ENCODE measurements at regions not wholly inside any gene's neighbourhood (a gene's known extent, or its start where the extent isn't known, plus 50 kb on each side); places are given as distances from the start of the nearest gene placed in this dataset.

DNA sequence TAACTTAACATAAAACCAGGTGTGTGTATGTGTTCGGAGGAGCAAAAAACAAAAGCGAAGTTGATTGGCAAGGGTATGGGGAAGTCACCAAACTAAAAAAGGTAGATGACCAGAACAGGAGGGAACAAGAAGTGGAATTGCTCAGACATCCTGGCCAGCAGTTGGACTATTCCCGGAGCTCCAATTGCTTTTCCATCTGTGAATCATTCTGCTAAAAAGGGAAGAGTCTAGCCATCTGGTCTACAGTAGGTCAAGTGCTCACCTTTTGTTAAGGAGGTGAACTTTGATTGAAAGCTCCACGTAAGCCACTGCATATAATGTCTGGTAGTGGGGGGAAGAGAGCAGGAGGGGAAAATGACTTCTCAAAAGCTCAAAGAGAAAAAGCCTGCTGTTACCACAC is 50.0 kb upstream of the BET1 start:
- H3K4me3 ChIP-seq (ENCODE audit: low read length in 2 of 2) = no peak overlapping the region
- H3K9me3 ChIP-seq (replicated peaks in 1 of 2; ENCODE audit: control insufficient read depth in 2 of 2, insufficient read depth in 1 of 2, low read depth in 1 of 2, low read length in 2 of 2) = peaks cover 0 to 14% of the 10 kb centered on the region in 2 donors
- H2BK120ac ChIP-seq (ENCODE audit: low read depth, low read length) = no peak overlapping the region
- no peak overlapping the region for H2AFZ ChIP-seq (ENCODE audit: low read length)
- H3K9ac ChIP-seq (ENCODE audit: low read depth, low read length, poor library complexity) = no peak overlapping the region
- H2AK5ac ChIP-seq (ENCODE audit: low read depth, low read length) = no peak overlapping the region
- H2BK15ac ChIP-seq (ENCODE audit: low read length) = no peak overlapping the region
- no peak overlapping the region for H3K18ac ChIP-seq (ENCODE audit: low read length)
- no peak overlapping the region for H4K91ac ChIP-seq (ENCODE audit: low read depth, low read length, poor library complexity)
- H2BK5ac ChIP-seq (ENCODE audit: low read length) = no peak overlapping the region
- no peaks in the 10 kb centered on the region for H3K36me3 ChIP-seq (replicated peaks in 1 of 2; ENCODE audit: control insufficient read depth in 2 of 2, insufficient read depth in 2 of 2, low read length in 2 of 2)
- no peak overlapping the region for H3K23ac ChIP-seq (ENCODE audit: low read depth, low read length, poor library complexity)
- no peaks in the 10 kb centered on the region for H3K27me3 ChIP-seq (ENCODE audit: control insufficient read depth in 3 of 3, insufficient read depth in 3 of 3, low read depth in 1 of 3, low read length in 3 of 3)
- peaks cover 3 to 20% of the 10 kb centered on the region in 2 donors for H3K4me1 ChIP-seq (ENCODE audit: control insufficient read depth in 2 of 2, insufficient read depth in 1 of 2, low read depth in 1 of 2, low read length in 2 of 2)
- H3K4me2 ChIP-seq (ENCODE audit: insufficient read depth, low read length, poor library complexity, severe bottlenecking) = no peak overlapping the region
- H3K14ac ChIP-seq (ENCODE audit: low read length) = no peak overlapping the region
- WGBS, 2 donors (ENCODE audit: extremely low coverage in 2 of 2, insufficient read length in 2 of 2, insufficient replicate concordance in 1 of 2) = no CpG with 5 or more reads among the region's 4 CpGs
- H4K8ac ChIP-seq (ENCODE audit: low read depth, low read length) = no peak overlapping the region
- H3K4ac ChIP-seq (ENCODE audit: low read length) = no peak overlapping the region
- no peak for DNase-seq (ENCODE audit: low spot score)
- H3K79me1 ChIP-seq (ENCODE audit: low read depth, low read length) = no peaks in the 10 kb centered on the region
- H3K27ac ChIP-seq (replicated peaks; ENCODE audit: low read length) = no peak overlapping the region
- H2BK12ac ChIP-seq (ENCODE audit: low read length) = no peak overlapping the region

DNA sequence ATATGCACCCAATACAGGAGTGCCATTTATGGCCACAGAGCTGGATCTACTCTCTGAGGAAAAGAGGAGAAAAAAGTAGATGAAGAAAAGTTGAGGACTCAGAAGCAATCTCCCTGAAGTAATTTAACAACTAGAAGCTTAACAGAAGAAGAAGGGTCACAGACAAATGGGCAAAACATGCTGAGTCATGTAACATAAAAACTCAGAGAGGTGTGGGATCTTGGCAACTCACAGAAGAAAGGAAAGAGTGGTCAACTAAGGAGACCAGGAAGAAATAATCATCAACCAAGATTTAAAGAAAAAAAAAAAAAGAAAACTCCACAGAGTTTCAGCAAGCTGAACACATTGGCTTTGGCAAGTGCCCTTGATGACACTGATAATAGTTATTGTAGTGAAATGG is 51.8 kb upstream of the BET1 start:
- H2BK120ac ChIP-seq (ENCODE audit: low read depth, low read length) = no peak overlapping the region
- H4K8ac ChIP-seq (ENCODE audit: low read depth, low read length) = no peak overlapping the region
- no peak overlapping the region for H2BK15ac ChIP-seq (ENCODE audit: low read length)
- peaks cover 0 to 15% of the 10 kb centered on the region in 2 donors for H3K4me1 ChIP-seq (ENCODE audit: control insufficient read depth in 2 of 2, insufficient read depth in 1 of 2, low read depth in 1 of 2, low read length in 2 of 2)
- no peak overlapping the region for H2BK5ac ChIP-seq (ENCODE audit: low read length)
- no peak overlapping the region for H3K4me2 ChIP-seq (ENCODE audit: insufficient read depth, low read length, poor library complexity, severe bottlenecking)
- H3K27ac ChIP-seq (replicated peaks; ENCODE audit: low read length) = no peak overlapping the region
- no peak overlapping the region for H3K4ac ChIP-seq (ENCODE audit: low read length)
- H3K79me1 ChIP-seq (ENCODE audit: low read depth, low read length) = no peaks in the 10 kb centered on the region
- no peak overlapping the region for H3K9ac ChIP-seq (ENCODE audit: low read depth, low read length, poor library complexity)
- H3K23ac ChIP-seq (ENCODE audit: low read depth, low read length, poor library complexity) = no peak overlapping the region
- H3K36me3 ChIP-seq (replicated peaks in 1 of 2; ENCODE audit: control insufficient read depth in 2 of 2, insufficient read depth in 2 of 2, low read length in 2 of 2) = no peaks in the 10 kb centered on the region
- H4K91ac ChIP-seq (ENCODE audit: low read depth, low read length, poor library complexity) = no peak overlapping the region
- no peak overlapping the region for H3K18ac ChIP-seq (ENCODE audit: low read length)
- H3K4me3 ChIP-seq (ENCODE audit: low read length in 2 of 2) = no peak overlapping the region
- H3K9me3 ChIP-seq (replicated peaks in 1 of 2; ENCODE audit: control insufficient read depth in 2 of 2, insufficient read depth in 1 of 2, low read depth in 1 of 2, low read length in 2 of 2) = peaks cover 0 to 14% of the 10 kb centered on the region in 2 donors
- no peak for DNase-seq (ENCODE audit: low spot score)
- H2BK12ac ChIP-seq (ENCODE audit: low read length) = no peak overlapping the region
- peak overlapping the region; percentile 22 for H2AFZ ChIP-seq (ENCODE audit: low read length)
- H3K14ac ChIP-seq (ENCODE audit: low read length) = no peak overlapping the region
- no peaks in the 10 kb centered on the region for H3K27me3 ChIP-seq (ENCODE audit: control insufficient read depth in 3 of 3, insufficient read depth in 3 of 3, low read depth in 1 of 3, low read length in 3 of 3)
- no peak overlapping the region for H2AK5ac ChIP-seq (ENCODE audit: low read depth, low read length)

DNA sequence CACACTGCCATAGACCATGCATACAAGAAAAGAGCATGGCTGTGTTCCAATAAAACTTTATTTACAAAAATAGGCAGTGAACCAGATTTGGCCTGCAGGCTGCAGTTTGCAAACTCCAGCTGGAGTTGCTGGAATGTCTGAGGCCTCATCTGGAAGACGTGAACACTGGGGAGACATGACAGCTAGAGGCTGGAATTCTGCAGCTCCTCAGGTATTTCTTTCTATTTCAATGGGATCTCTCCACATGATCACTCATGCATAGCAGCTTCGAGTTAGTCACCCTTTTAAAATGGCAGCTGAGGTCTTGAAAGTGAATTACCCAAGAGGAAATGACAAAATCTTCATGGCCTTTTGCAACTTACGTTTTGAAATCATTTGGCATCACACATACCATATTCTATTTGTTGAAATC is 52.6 kb upstream of the BET1 start:
- no peak overlapping the region for H3K27ac ChIP-seq (replicated peaks; ENCODE audit: low read length)

DNA sequence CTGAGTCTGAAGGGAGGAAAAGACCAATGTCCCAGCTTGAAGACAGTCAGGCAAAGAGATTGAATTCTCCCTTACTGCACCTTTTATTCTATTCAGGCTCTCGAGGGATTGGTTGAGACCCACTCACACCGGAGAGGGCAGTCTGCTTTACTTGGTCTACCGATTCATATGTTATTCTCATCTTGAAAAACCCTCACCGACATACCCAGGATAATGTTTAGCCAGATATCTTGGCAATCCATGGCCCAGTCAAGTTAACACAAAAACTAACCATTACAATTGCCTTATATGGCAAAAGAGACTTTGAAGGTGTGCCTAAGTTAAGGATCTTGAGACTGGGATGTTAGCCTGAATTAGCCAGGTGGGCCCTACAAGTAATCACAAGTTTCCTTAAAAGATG is 53.8 kb upstream of the BET1 start:
- Histone ChIP-seq H2BK12ac (ENCODE audit: low read length) (no peak overlapping the region), H3K4ac (ENCODE audit: low read length) (no peak overlapping the region), H3K4me1 (ENCODE audit: control insufficient read depth in 2 of 2, insufficient read depth in 1 of 2, low read depth in 1 of 2, low read length in 2 of 2) (peaks cover 0 to 10% of the 10 kb centered on the region in 2 donors), H3K9me3 (replicated peaks in 1 of 2; ENCODE audit: control insufficient read depth in 2 of 2, insufficient read depth in 1 of 2, low read depth in 1 of 2, low read length in 2 of 2) (peaks cover 0 to 14% of the 10 kb centered on the region in 2 donors), H3K14ac (ENCODE audit: low read length) (no peak overlapping the region), H3K36me3 (replicated peaks in 1 of 2; ENCODE audit: control insufficient read depth in 2 of 2, insufficient read depth in 2 of 2, low read length in 2 of 2) (no peaks in the 10 kb centered on the region), H4K8ac (ENCODE audit: low read depth, low read length) (no peak overlapping the region), H4K91ac (ENCODE audit: low read depth, low read length, poor library complexity) (no peak overlapping the region), H2BK15ac (ENCODE audit: low read length) (no peak overlapping the region), H3K23ac (ENCODE audit: low read depth, low read length, poor library complexity) (no peak overlapping the region), H3K18ac (ENCODE audit: low read length) (no peak overlapping the region), H2AFZ (ENCODE audit: low read length) (peak overlapping the region; percentile 45), H2BK120ac (ENCODE audit: low read depth, low read length) (no peak overlapping the region), H3K27ac (replicated peaks; ENCODE audit: low read length) (no peak overlapping the region), H2AK5ac (ENCODE audit: low read depth, low read length) (no peak overlapping the region), H3K79me1 (ENCODE audit: low read depth, low read length) (no peaks in the 10 kb centered on the region), H3K4me3 (ENCODE audit: low read length in 2 of 2) (no peak overlapping the region), H3K9ac (ENCODE audit: low read depth, low read length, poor library complexity) (no peak overlapping the region), H2BK5ac (ENCODE audit: low read length) (no peak overlapping the region), H3K4me2 (ENCODE audit: insufficient read depth, low read length, poor library complexity, severe bottlenecking) (no peak overlapping the region), H3K27me3 (ENCODE audit: control insufficient read depth in 3 of 3, insufficient read depth in 3 of 3, low read depth in 1 of 3, low read length in 3 of 3) (no peaks in the 10 kb centered on the region)
- no CpG with 5 or more reads among the region's 4 CpGs for whole genome bisulfite sequencing, 2 donors (ENCODE audit: extremely low coverage in 2 of 2, insufficient read length in 2 of 2, insufficient replicate concordance in 1 of 2)
- no peak for DNase-seq (ENCODE audit: low spot score)

More for the DNA sequence above, 52.6 kb upstream of the BET1 start:
- no peak overlapping the region for H3K4me2 ChIP-seq (ENCODE audit: insufficient read depth, low read length, poor library complexity, severe bottlenecking)
- H2AK5ac ChIP-seq (ENCODE audit: low read depth, low read length) = no peak overlapping the region
- H2BK15ac ChIP-seq (ENCODE audit: low read length) = no peak overlapping the region
- H2BK5ac ChIP-seq (ENCODE audit: low read length) = no peak overlapping the region
- H4K91ac ChIP-seq (ENCODE audit: low read depth, low read length, poor library complexity) = no peak overlapping the region
- no peak overlapping the region for H3K4ac ChIP-seq (ENCODE audit: low read length)
- no peak overlapping the region for H3K14ac ChIP-seq (ENCODE audit: low read length)
- peaks cover 0 to 14% of the 10 kb centered on the region in 2 donors for H3K9me3 ChIP-seq (replicated peaks in 1 of 2; ENCODE audit: control insufficient read depth in 2 of 2, insufficient read depth in 1 of 2, low read depth in 1 of 2, low read length in 2 of 2)
- H2BK120ac ChIP-seq (ENCODE audit: low read depth, low read length) = no peak overlapping the region
- H3K18ac ChIP-seq (ENCODE audit: low read length) = no peak overlapping the region
- peak overlapping the region; percentile 53 for H2AFZ ChIP-seq (ENCODE audit: low read length)
- no peak for DNase-seq (ENCODE audit: low spot score)
- no peak overlapping the region for H4K8ac ChIP-seq (ENCODE audit: low read depth, low read length)
- no peak overlapping the region for H2BK12ac ChIP-seq (ENCODE audit: low read length)
- H3K9ac ChIP-seq (ENCODE audit: low read depth, low read length, poor library complexity) = no peak overlapping the region
- no CpG with 5 or more reads among the region's 3 CpGs for WGBS, 2 donors (ENCODE audit: extremely low coverage in 2 of 2, insufficient read length in 2 of 2, insufficient replicate concordance in 1 of 2)
- no peak overlapping the region for H3K4me3 ChIP-seq (ENCODE audit: low read length in 2 of 2)
- H3K23ac ChIP-seq (ENCODE audit: low read depth, low read length, poor library complexity) = no peak overlapping the region
- no peaks in the 10 kb centered on the region for H3K27me3 ChIP-seq (ENCODE audit: control insufficient read depth in 3 of 3, insufficient read depth in 3 of 3, low read depth in 1 of 3, low read length in 3 of 3)
- no peaks in the 10 kb centered on the region for H3K79me1 ChIP-seq (ENCODE audit: low read depth, low read length)
- H3K36me3 ChIP-seq (replicated peaks in 1 of 2; ENCODE audit: control insufficient read depth in 2 of 2, insufficient read depth in 2 of 2, low read length in 2 of 2) = no peaks in the 10 kb centered on the region
- H3K4me1 ChIP-seq (ENCODE audit: control insufficient read depth in 2 of 2, insufficient read depth in 1 of 2, low read depth in 1 of 2, low read length in 2 of 2) = peaks cover 0 to 15% of the 10 kb centered on the region in 2 donors

Measured in neuronal stem cell (in vitro differentiated cells).